ENCODE measurements at regions not wholly inside any gene's neighbourhood (a gene's known extent, or its start where the extent isn't known, plus 50 kb on each side); places are given as distances from the start of the nearest gene placed in this dataset.

DNA sequence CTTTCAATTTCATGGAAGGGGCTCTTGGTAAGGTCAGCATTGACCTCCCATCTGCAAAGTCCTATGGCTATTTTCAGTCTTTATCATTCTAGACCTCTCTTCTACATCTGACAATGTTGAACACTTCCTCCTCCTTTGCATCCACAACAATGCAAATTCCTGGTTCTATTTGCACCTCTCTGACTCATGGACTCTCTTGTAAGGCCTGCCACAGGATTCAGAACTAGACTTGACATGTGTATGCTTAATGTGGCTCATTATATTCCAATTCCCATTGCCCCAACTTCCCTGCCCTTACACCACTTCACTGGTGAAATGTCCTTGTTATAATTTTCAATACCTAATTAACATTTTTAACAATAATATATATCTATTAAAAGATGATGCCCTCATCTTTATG, 314.3 kb upstream of the FGF13 start:
- Histone ChIP-seq H4K20me1 (ENCODE audit: low read depth) (no peaks in the 10 kb centered on the region), H3K36me3 (no peaks in the 10 kb centered on the region), H3K27me3 (no peaks in the 10 kb centered on the region), H3K4me3 (no peak overlapping the region), H2AFZ (replicated peaks) (no peak overlapping the region), H3K4me2 (no peak overlapping the region), H3K9ac (no peak overlapping the region), H3K9me3 (ENCODE audit: low read depth) (peaks cover under 1% of the 10 kb centered on the region), H3K79me2 (ENCODE audit: low read depth) (no peaks in the 10 kb centered on the region), H3F3A (ENCODE audit: low read depth) (no peaks in the 10 kb centered on the region), H3K4me1 (no peaks in the 10 kb centered on the region), H3K27ac (no peak overlapping the region)
- DNase-seq (ENCODE audit: low spot score), result no peak
- Mint-ChIP-seq H3K36me3 (no peaks in the 10 kb centered on the region), H3K4me3 (no peak overlapping the region), H3K27me3 (ENCODE audit: insufficient read depth, low read depth) (no peaks in the 10 kb centered on the region), H3K4me1 (peaks cover 3% of the 10 kb centered on the region), H3K27ac (no peak overlapping the region), H3K9me3 (no peaks in the 10 kb centered on the region)
- no peak for TF ChIP-seq EZH2 (IDR thresholded peaks at IDR 0.05)
- no peak for TF ChIP-seq EZH2phosphoT487 (IDR thresholded peaks at IDR 0.05)
- TF ChIP-seq, protein P1, sequence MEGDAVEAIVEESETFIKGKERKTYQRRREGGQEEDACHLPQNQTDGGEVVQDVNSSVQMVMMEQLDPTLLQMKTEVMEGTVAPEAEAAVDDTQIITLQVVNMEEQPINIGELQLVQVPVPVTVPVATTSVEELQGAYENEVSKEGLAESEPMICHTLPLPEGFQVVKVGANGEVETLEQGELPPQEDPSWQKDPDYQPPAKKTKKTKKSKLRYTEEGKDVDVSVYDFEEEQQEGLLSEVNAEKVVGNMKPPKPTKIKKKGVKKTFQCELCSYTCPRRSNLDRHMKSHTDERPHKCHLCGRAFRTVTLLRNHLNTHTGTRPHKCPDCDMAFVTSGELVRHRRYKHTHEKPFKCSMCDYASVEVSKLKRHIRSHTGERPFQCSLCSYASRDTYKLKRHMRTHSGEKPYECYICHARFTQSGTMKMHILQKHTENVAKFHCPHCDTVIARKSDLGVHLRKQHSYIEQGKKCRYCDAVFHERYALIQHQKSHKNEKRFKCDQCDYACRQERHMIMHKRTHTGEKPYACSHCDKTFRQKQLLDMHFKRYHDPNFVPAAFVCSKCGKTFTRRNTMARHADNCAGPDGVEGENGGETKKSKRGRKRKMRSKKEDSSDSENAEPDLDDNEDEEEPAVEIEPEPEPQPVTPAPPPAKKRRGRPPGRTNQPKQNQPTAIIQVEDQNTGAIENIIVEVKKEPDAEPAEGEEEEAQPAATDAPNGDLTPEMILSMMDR (IDR thresholded peaks at IDR 0.05), result no peak

DNA sequence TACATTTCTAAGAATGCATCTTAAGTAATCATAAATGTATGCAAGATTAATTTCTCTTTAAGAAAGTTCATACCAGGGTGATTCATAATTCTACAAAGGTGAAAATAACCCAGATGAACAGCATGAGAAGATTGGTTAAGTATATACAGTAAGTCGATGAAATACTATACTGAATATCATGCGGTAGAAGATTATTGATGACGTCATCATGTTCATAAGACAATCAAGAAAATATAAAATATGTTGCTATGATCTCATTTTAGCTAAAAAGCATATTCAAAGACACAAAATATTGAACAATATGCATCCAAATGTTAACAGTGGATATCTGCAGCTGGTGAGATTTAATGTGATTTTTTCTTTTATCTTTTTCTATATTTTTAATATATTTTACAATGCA, 312.0 kb upstream of the FGF13 start:
- H3K4me1 Mint-ChIP-seq, result peaks cover 3% of the 10 kb centered on the region
- TF ChIP-seq EZH2 (IDR thresholded peaks at IDR 0.05) (no peak), EZH2phosphoT487 (IDR thresholded peaks at IDR 0.05) (no peak)
- TF ChIP-seq, protein P1 (IDR thresholded peaks at IDR 0.05), result no peak

DNA sequence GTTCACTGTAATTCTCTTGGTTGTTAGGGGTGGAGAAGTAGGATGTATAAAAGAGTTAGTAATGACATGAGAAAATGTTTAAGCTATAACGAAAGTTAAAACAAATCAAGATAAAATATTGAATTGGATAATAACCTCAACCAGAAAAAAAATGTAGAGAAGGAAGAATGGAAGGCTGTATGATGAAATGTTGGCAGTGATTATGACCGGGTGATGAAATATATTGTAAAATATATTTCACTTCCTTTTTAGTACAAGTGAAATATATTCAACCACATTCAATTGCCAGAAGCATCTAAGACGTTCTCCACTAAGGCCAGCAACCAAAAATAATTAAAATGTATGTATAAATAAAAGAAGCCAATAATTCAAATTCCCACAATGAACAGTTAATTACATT, 309.3 kb upstream of the FGF13 start:
- no peak overlapping the region for H3K27ac Mint-ChIP-seq

More for the DNA sequence above, 312.0 kb upstream of the FGF13 start:
- Histone ChIP-seq H3K4me3 (no peak overlapping the region), H3K27ac (no peak overlapping the region), H3K79me2 (ENCODE audit: low read depth) (no peaks in the 10 kb centered on the region), H3K4me2 (no peak overlapping the region), H3F3A (ENCODE audit: low read depth) (no peaks in the 10 kb centered on the region), H3K27me3 (no peaks in the 10 kb centered on the region), H3K4me1 (no peaks in the 10 kb centered on the region), H3K9me3 (ENCODE audit: low read depth) (peaks cover 4% of the 10 kb centered on the region), H3K36me3 (no peaks in the 10 kb centered on the region), H4K20me1 (ENCODE audit: low read depth) (no peaks in the 10 kb centered on the region), H2AFZ (replicated peaks) (no peak overlapping the region), H3K9ac (no peak overlapping the region)
- no peak overlapping the region for H3K27ac Mint-ChIP-seq
- H3K4me3 Mint-ChIP-seq, result no peak overlapping the region
- no peaks in the 10 kb centered on the region for H3K9me3 Mint-ChIP-seq
- no peaks in the 10 kb centered on the region for H3K36me3 Mint-ChIP-seq
- no peaks in the 10 kb centered on the region for H3K27me3 Mint-ChIP-seq (ENCODE audit: insufficient read depth, low read depth)
- no peak for DNase-seq (ENCODE audit: low spot score)

DNA sequence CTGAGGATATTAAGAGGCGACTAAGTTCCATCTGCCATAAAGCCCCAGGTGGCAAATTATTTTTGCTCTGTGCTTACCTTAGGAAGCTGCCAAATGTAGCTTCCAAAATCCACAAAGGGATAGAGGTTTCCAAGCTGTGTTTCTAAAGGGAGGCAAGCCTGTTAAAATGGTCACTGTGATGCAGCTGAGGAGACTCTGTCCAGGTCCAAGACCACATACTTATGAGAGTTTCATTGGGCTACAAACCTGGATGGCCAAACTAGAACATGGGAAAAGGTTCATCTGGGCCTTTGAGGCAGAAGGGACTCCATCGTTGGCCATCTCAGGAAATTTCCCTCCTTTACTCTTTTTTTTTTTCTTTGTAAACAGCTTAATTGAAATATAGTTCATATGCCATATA, 306.9 kb upstream of the FGF13 start:
- H3K9me3 Mint-ChIP-seq, result peaks cover 25% of the 10 kb centered on the region
- H3K27ac Mint-ChIP-seq, result no peak overlapping the region
- Histone ChIP-seq H3K79me2 (ENCODE audit: low read depth) (no peaks in the 10 kb centered on the region), H3F3A (ENCODE audit: low read depth) (no peaks in the 10 kb centered on the region), H3K9me3 (ENCODE audit: low read depth) (peaks cover 9% of the 10 kb centered on the region), H3K4me3 (no peak overlapping the region), H3K4me2 (no peak overlapping the region), H3K4me1 (no peaks in the 10 kb centered on the region), H3K9ac (no peak overlapping the region), H3K27me3 (no peaks in the 10 kb centered on the region), H3K36me3 (no peaks in the 10 kb centered on the region), H2AFZ (replicated peaks) (no peak overlapping the region), H3K27ac (no peak overlapping the region), H4K20me1 (ENCODE audit: low read depth) (no peaks in the 10 kb centered on the region)
- no peak overlapping the region for H3K4me3 Mint-ChIP-seq
- H3K4me1 Mint-ChIP-seq, result no peaks in the 10 kb centered on the region
- no peak for TF ChIP-seq EZH2 (IDR thresholded peaks at IDR 0.05)
- TF ChIP-seq EZH2phosphoT487 (IDR thresholded peaks at IDR 0.05), result no peak
- TF ChIP-seq, protein P1 (IDR thresholded peaks at IDR 0.05), result no peak
- H3K36me3 Mint-ChIP-seq, result no peaks in the 10 kb centered on the region
- no peak for DNase-seq (ENCODE audit: low spot score)
- no peaks in the 10 kb centered on the region for H3K27me3 Mint-ChIP-seq (ENCODE audit: insufficient read depth, low read depth)

More for the DNA sequence above, 309.3 kb upstream of the FGF13 start:
- H4K20me1 ChIP-seq (ENCODE audit: low read depth), result no peaks in the 10 kb centered on the region
- Mint-ChIP-seq H3K27me3 (ENCODE audit: insufficient read depth, low read depth) (no peaks in the 10 kb centered on the region), H3K9me3 (peaks cover 6% of the 10 kb centered on the region), H3K36me3 (no peaks in the 10 kb centered on the region), H3K4me1 (no peaks in the 10 kb centered on the region), H3K4me3 (no peak overlapping the region)
- H3K4me3 ChIP-seq, result no peak overlapping the region
- no peak for DNase-seq (ENCODE audit: low spot score)
- H3K36me3 ChIP-seq, result no peaks in the 10 kb centered on the region
- H3K79me2 ChIP-seq (ENCODE audit: low read depth), result no peaks in the 10 kb centered on the region
- no peaks in the 10 kb centered on the region for H3K27me3 ChIP-seq
- H3K27ac ChIP-seq, result no peak overlapping the region
- no peaks in the 10 kb centered on the region for H3K4me1 ChIP-seq
- H3K9me3 ChIP-seq (ENCODE audit: low read depth), result peaks cover 4% of the 10 kb centered on the region
- H3K4me2 ChIP-seq, result no peak overlapping the region
- no peak overlapping the region for H2AFZ ChIP-seq (replicated peaks)
- TF ChIP-seq EZH2 (IDR thresholded peaks at IDR 0.05), result no peak
- H3K9ac ChIP-seq, result no peak overlapping the region
- no peaks in the 10 kb centered on the region for H3F3A ChIP-seq (ENCODE audit: low read depth)
